Progenitor cell of endocrine pancreas (in vitro differentiated cells): ENCODE measurements at regions not wholly inside any gene's neighbourhood (a gene's known extent, or its start where the extent isn't known, plus 50 kb on each side); places are given as distances from the start of the nearest gene placed in this dataset.

Experiments
- DNase-seq: peaks from one replicate; pipeline ENCODE4 v3.0.0; 2021; ENCODE audit warnings: low spot score; ENCODE audit not compliant: unreplicated experiment
- H3K27ac Mint-ChIP-seq: 2 replicates; pipeline ENCODE4 v1.8.0; 2021; ENCODE audit warnings: mild to moderate bottlenecking, moderate library complexity, mixed read lengths
- H3K27me3 Mint-ChIP-seq: 2 replicates; pipeline ENCODE4 v1.8.0; 2021; ENCODE audit warnings: mixed read lengths
- H3K36me3 Mint-ChIP-seq: 2 replicates; pipeline ENCODE4 v1.8.0; 2022; ENCODE audit warnings: mixed read lengths; ENCODE audit not compliant: insufficient read depth
- H3K4me1 Mint-ChIP-seq: 2 replicates; pipeline ENCODE4 v1.8.0; 2021; ENCODE audit warnings: low read depth, mixed read lengths
- H3K4me3 Mint-ChIP-seq: 2 replicates; pipeline ENCODE4 v1.8.0; 2021; ENCODE audit warnings: low read depth, mild to moderate bottlenecking, moderate library complexity, mixed read lengths
- H3K9me3 Mint-ChIP-seq: 2 replicates; pipeline ENCODE4 v1.8.0; 2021; ENCODE audit warnings: low read depth, mixed read lengths
- CTCF ChIP-seq: fragments of 200-600 bp; sonication (generic); IDR thresholded peaks from one replicate; pipeline ENCODE4 v1.5.0; 2021; ENCODE audit warnings: antibody characterized with exemption, mild to moderate bottlenecking; ENCODE audit not compliant: unreplicated experiment

DNA sequence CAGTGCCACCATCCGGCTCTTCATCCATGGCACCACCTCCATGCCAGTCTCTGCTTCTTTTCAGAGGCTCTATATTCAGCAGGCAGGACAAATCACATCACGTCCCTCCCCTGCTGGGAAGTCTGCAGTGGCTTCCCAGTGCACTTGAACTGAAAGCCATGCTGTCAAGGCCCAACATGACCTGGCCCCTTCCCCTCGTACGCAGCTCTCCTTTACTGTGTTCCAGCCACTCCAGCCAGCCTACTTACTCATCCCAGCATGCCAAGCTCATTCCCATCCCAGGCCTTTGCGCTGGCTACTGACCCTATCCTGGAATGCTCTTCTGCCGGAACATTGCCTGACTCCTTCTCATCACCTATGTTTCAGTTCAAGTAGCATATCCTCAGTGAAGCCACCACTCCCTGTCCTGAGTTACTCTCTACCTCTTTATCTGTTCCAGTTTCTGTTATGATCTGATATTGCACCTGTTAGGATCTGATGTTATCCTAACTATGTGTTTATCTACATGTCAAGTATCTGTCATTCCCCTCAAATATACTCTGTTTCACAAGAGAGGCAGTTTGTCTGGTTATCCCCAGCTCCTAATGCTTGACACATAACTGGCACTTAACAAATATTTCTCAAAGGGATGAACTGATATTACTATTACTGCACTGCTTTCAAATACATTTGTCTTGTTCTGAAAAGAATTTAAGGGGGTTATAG lies 101.2 kb upstream of the F3 start:
- H3K27ac Mint-ChIP-seq, result no peak overlapping the region
- no peaks in the 10 kb centered on the region for H3K4me1 Mint-ChIP-seq
- no peak for DNase-seq
- H3K9me3 Mint-ChIP-seq, result peaks cover 15% of the 10 kb centered on the region
- H3K36me3 Mint-ChIP-seq, result peaks cover 15% of the 10 kb centered on the region
- no peak for TF ChIP-seq CTCF
- no peaks in the 10 kb centered on the region for H3K27me3 Mint-ChIP-seq
- no peak overlapping the region for H3K4me3 Mint-ChIP-seq

DNA sequence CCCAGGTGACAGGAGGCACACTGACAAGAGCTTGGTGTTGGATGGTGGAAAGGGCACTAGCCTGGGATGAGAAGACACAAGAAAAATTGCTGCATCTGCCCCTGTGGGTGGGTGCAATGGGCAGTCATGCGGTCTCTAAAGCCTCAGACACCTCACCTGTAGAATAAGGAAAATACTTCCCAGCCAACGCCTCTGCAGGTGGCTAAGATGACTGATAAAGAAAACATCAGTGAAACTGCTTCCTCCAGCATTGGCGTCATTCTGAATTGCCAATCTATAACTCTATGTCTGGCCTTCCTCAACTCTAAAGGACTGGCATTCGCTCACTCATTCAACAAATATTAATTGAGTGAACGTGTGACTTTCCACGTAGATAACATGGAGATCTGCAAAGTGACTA lies 100.4 kb upstream of the F3 start:
- Mint-ChIP-seq H3K36me3 (peaks cover 17% of the 10 kb centered on the region), H3K4me3 (no peak overlapping the region), H3K27me3 (no peaks in the 10 kb centered on the region), H3K27ac (no peak overlapping the region), H3K9me3 (peaks cover 15% of the 10 kb centered on the region), H3K4me1 (no peaks in the 10 kb centered on the region)
- no peak for DNase-seq
- TF ChIP-seq CTCF, result no peak

DNA sequence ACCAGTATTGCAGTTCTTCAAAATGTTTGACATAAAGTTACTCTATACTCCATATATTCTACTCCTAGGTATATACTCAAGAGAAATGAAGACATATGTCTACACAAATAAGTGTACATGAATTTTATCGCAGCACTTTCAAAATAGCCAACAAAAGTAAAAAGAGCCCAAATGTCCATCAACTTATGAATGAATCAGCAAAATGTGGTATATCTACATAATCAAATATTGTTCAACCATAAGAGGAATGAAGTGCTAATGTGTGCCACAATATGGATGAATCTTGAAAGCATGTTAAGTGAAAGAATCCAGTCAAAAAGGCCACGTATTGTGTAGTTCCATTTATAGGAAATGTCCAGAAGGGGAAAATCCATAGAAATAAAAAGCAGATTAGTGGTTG lies 98.6 kb upstream of the F3 start:
- no peak for DNase-seq
- no peak overlapping the region for H3K27ac Mint-ChIP-seq
- H3K4me1 Mint-ChIP-seq, result no peaks in the 10 kb centered on the region
- TF ChIP-seq CTCF, result no peak
- peaks cover 20% of the 10 kb centered on the region for H3K36me3 Mint-ChIP-seq
- no peaks in the 10 kb centered on the region for H3K27me3 Mint-ChIP-seq
- no peak overlapping the region for H3K4me3 Mint-ChIP-seq
- H3K9me3 Mint-ChIP-seq, result peaks cover 15% of the 10 kb centered on the region

DNA sequence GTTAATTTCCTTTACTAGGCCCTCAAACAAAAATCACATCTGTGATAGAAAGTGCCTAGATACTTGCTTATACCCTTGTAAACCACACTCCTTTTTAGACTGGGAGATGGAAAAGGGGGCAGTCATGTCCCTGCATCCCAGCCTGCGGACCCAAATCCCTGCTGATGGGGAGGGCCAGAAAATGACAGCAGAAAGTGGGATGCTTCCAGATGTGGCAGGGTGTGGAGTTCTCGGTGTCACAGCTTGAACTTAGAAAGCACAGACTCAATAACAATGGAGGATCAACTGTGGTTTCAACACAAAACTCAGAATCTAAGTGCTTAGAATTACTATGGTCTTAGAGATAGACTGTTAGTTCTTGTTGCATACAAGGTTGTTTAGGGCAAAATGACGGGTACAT lies 95.6 kb upstream of the F3 start:
- DNase-seq, result no peak
- no peak for TF ChIP-seq CTCF
- H3K27ac Mint-ChIP-seq, result no peak overlapping the region
- H3K4me1 Mint-ChIP-seq, result peaks cover 3% of the 10 kb centered on the region
- peaks cover 15% of the 10 kb centered on the region for H3K9me3 Mint-ChIP-seq
- H3K27me3 Mint-ChIP-seq, result no peaks in the 10 kb centered on the region
- H3K36me3 Mint-ChIP-seq, result peaks cover 22% of the 10 kb centered on the region
- no peak overlapping the region for H3K4me3 Mint-ChIP-seq

DNA sequence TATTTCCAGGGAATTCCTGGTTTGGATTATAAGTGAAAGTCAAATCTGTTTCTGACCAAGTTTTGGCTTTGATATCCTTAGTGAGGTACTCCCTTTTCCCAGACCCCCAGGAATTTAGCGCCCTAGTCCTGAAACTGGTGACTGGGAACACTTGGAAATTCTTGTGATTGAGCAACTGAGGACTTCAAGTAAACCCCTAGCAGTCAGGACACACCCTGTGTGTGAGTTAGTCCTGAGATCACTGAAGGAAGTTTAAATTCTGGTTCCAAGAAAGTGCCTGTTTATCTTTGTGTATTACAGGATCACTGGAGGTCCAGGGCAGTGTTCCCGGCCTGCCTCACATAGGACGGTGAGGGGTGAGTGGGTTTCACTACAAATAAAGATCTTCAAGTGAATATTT lies 95.1 kb upstream of the F3 start:
- peaks cover 3% of the 10 kb centered on the region for H3K4me1 Mint-ChIP-seq
- DNase-seq, result no peak
- H3K36me3 Mint-ChIP-seq, result peaks cover 24% of the 10 kb centered on the region
- H3K27me3 Mint-ChIP-seq, result no peaks in the 10 kb centered on the region
- H3K27ac Mint-ChIP-seq, result no peak overlapping the region
- H3K9me3 Mint-ChIP-seq, result peaks cover 15% of the 10 kb centered on the region
- no peak for TF ChIP-seq CTCF
- H3K4me3 Mint-ChIP-seq, result no peak overlapping the region
